Fibroblast of pulmonary artery (primary cell): ENCODE measurements at regions not wholly inside any gene's neighbourhood (a gene's known extent, or its start where the extent isn't known, plus 50 kb on each side); places are given as distances from the start of the nearest gene placed in this dataset.
A peak's percentile ranks its signal among the peaks of the same experiment; 100 is the strongest.

Source experiments
- DNase-seq: peaks from one replicate; pipeline ENCODE4 v3.0.0-alpha.2; 2010; ENCODE audit warnings: low read depth
- H3K4me3 ChIP-seq: replicated peaks from 2 replicates; pipeline ENCODE4 v1.5.1; 2011; ENCODE audit warnings: low read depth, mild to moderate bottlenecking, control low read depth, low read length, moderate library complexity
- TF ChIP-seq, protein P1 (sequence below): IDR thresholded peaks from 2 replicates; pipeline ENCODE4 v1.5.1; 2011; ENCODE audit warnings: mild to moderate bottlenecking, control low read depth, low read length, inconsistent platforms; ENCODE audit errors: missing control alignments

DNA sequence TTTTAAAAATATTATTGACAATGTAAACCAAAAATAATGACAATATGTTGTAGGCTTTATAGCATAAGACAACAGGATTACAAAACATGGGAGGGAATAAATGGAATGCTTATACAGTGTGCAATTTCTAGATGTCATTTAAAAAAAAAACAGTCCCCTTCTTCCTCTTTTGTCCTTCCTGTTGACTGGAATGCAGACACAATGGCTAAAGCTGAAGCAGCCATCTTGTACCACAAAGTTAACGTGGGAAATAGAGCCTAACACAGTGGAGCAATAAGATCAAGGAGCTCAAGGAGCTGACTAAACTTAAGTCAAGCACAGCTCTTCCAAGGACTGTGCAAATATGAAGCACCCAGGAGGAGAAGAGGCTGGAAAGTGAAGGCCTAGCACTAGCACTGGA lies 208.1 kb downstream of the ARHGAP12 start:
- H3K4me3 ChIP-seq = no peak overlapping the region
- TF ChIP-seq, protein P1, sequence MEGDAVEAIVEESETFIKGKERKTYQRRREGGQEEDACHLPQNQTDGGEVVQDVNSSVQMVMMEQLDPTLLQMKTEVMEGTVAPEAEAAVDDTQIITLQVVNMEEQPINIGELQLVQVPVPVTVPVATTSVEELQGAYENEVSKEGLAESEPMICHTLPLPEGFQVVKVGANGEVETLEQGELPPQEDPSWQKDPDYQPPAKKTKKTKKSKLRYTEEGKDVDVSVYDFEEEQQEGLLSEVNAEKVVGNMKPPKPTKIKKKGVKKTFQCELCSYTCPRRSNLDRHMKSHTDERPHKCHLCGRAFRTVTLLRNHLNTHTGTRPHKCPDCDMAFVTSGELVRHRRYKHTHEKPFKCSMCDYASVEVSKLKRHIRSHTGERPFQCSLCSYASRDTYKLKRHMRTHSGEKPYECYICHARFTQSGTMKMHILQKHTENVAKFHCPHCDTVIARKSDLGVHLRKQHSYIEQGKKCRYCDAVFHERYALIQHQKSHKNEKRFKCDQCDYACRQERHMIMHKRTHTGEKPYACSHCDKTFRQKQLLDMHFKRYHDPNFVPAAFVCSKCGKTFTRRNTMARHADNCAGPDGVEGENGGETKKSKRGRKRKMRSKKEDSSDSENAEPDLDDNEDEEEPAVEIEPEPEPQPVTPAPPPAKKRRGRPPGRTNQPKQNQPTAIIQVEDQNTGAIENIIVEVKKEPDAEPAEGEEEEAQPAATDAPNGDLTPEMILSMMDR = no peak
- DNase-seq = no peak

GRCh38 chr10:31709476-31709875 lies 219.2 kb downstream of the ARHGAP12 start:
- TF ChIP-seq, protein P1 = no peak
- DNase-seq = no peak
- H3K4me3 ChIP-seq = no peak overlapping the region

DNA sequence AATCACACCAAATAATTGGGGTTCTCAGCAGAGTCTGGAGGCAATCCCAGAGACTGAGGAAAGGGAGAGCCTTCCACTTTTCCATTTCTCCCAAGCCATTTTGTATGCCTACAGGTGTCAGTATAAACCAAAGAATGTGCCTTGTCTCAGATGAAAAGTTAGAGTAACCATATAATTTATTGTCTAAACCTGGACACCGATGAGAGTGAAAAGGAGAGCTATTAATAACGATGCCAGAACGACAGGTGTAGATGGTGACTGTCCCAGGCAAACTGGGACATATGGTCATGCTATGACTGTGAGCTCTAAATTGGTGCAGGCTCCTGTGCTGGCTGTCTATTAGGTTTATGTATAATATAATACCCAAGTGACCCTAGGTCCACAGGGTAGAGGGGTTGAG lies 219.6 kb downstream of the ARHGAP12 start:
- no peak for DNase-seq
- TF ChIP-seq, protein P1 = peak; percentile 20
- no peak overlapping the region for H3K4me3 ChIP-seq

GRCh38 chr10:31708474-31708873 lies 220.2 kb downstream of the ARHGAP12 start:
- no peak overlapping the region for H3K4me3 ChIP-seq
- TF ChIP-seq, protein P1 = no peak
- peak; percentile 24 for DNase-seq

- no peak for DNase-seq
- TF ChIP-seq, protein P1 = no peak
- H3K4me3 ChIP-seq = peak overlapping the region; percentile 6
These were observed 220.6 kb downstream of the ARHGAP12 start for GRCh38 chr10:31708046-31708445.

GRCh38 chr10:31707093-31708039 lies 221.3 kb downstream of the ARHGAP12 start:
- peak; percentile 82 for DNase-seq
- TF ChIP-seq, protein P1 = no peak
- H3K4me3 ChIP-seq = no peak overlapping the region
